ENCODE measurements at regions not wholly inside any gene's neighbourhood (a gene's known extent, or its start where the extent isn't known, plus 50 kb on each side); places are given as distances from the start of the nearest gene placed in this dataset.

DNA sequence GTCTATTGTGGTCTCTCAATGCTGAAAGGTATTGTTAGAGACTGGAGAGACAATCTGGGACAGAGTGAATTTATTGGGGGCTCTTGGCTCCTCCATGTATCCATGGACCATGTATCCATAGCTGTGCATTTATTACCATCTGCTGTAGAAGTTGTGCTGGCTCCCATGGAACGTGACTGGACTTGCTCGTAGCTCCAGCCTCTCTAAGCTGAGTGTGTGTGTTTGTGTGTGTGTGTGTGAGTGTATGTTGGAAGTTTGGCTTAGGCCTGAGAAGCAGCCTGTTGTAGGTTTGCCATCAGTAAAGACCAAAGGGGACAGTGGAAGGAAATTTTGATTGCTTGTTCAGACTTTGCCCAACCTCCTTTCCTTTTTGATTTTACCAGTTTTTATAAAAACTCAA, 105.7 kb upstream of the USP24 start:
- TF ChIP-seq, protein P1, sequence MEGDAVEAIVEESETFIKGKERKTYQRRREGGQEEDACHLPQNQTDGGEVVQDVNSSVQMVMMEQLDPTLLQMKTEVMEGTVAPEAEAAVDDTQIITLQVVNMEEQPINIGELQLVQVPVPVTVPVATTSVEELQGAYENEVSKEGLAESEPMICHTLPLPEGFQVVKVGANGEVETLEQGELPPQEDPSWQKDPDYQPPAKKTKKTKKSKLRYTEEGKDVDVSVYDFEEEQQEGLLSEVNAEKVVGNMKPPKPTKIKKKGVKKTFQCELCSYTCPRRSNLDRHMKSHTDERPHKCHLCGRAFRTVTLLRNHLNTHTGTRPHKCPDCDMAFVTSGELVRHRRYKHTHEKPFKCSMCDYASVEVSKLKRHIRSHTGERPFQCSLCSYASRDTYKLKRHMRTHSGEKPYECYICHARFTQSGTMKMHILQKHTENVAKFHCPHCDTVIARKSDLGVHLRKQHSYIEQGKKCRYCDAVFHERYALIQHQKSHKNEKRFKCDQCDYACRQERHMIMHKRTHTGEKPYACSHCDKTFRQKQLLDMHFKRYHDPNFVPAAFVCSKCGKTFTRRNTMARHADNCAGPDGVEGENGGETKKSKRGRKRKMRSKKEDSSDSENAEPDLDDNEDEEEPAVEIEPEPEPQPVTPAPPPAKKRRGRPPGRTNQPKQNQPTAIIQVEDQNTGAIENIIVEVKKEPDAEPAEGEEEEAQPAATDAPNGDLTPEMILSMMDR (IDR thresholded peaks at IDR 0.05; ENCODE audit: low read length) = no peak
- TF ChIP-seq EZH2 (IDR thresholded peaks at IDR 0.05; ENCODE audit: borderline replicate concordance, low read length) = no peak
